Vagina (tissue), 2 donors: ENCODE measurements at regions not wholly inside any gene's neighbourhood (a gene's known extent, or its start where the extent isn't known, plus 50 kb on each side); places are given as distances from the start of the nearest gene placed in this dataset.

Source experiments
- DNase-seq, 2 donors: peaks; one replicate each; pipeline ENCODE4 v3.0.0-alpha.2; 2017; ENCODE audit errors: extremely low spot score in 2 of 2
- H3K27ac ChIP-seq: fragments of 200-600 bp; sonication (generic); one replicate; pipeline ENCODE4 v1.5.1; 2019
- H3K27me3 ChIP-seq: fragments of 200-600 bp; sonication (generic); one replicate; pipeline ENCODE4 v1.5.1; 2019
- H3K36me3 ChIP-seq, 2 donors: fragments of 200-600 bp; sonication (generic); one replicate each; pipeline ENCODE4 v1.5.1; 2017 to 2019
- H3K4me1 ChIP-seq: fragments of 200-600 bp; sonication (generic); one replicate; pipeline ENCODE4 v1.5.1; 2019
- H3K4me3 ChIP-seq, 2 donors: fragments of 200-600 bp; sonication (generic); 1 replicate in 1 of 2; 2 replicates in 1 of 2; pipeline ENCODE4 v1.5.1; 2016 to 2019
- H3K9me3 ChIP-seq: fragments of 200-600 bp; sonication (generic); one replicate; pipeline ENCODE4 v1.5.1; 2019
- CTCF ChIP-seq, 3 experiments: fragments of 450-650 bp in 2 of 3; fragments of 200-600 bp in 1 of 3; sonication (generic) in 1 of 3; IDR thresholded peaks; one replicate each; pipeline ENCODE4 v1.5.1; 2017 to 2019; ENCODE audit warnings: antibody characterized with exemption in 3 of 3, mild to moderate bottlenecking in 2 of 3, moderate library complexity in 2 of 3
- POLR2A ChIP-seq, 2 donors: fragments of 450-650 bp; IDR thresholded peaks; one replicate each; pipeline ENCODE4 v1.6.1; 2017; ENCODE audit warnings: antibody characterized with exemption in 2 of 2, mild to moderate bottlenecking in 2 of 2, moderate library complexity in 2 of 2
- POLR2AphosphoS5 ChIP-seq, 2 donors: sonication (generic); formaldehyde crosslinking; IDR thresholded peaks; one replicate each; pipeline ENCODE4 v1.9.0; 2017; ENCODE audit warnings: antibody characterized with exemption in 2 of 2, mild to moderate bottlenecking in 2 of 2, low read depth in 1 of 2; ENCODE audit not compliant: insufficient read depth in 1 of 2
- intact Hi-C: fragments of 100-400 bp; cut with DNase I; formaldehyde crosslinking; loops from one replicate; pipeline ENCODE4 v1.15.1; 2023

DNA sequence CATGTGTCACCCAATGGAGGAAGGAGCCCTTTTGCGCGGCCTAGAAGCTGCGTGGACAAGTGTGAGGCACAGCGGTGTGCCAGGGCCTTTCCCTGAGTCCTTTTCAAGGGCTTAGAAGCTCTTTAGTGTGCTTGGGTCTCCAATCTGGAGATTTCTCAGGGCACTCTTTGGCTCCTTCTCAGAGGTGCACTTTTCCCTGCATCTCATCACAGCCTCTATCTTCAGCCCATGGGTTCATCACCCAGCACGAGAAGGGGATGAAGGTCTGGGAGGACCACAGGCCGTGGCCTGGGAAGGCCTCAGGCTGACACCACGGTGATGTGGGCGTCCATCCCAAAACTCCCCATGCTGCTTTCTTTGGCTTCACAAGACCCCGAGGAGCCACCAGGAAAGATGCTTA, 233.4 kb downstream of the TEX36 start:
- Histone ChIP-seq H3K9me3 (no peaks in the 10 kb centered on the region), H3K27ac (no peak overlapping the region), H3K4me1 (no peaks in the 10 kb centered on the region), H3K4me3 (no peak overlapping the region), H3K36me3 (no peaks in the 10 kb centered on the region), H3K27me3 (no peaks in the 10 kb centered on the region)
- DNase-seq = no peak
- no peak for TF ChIP-seq CTCF (IDR thresholded peaks at IDR 0.05)
- intact Hi-C loops = no loop called here

DNA sequence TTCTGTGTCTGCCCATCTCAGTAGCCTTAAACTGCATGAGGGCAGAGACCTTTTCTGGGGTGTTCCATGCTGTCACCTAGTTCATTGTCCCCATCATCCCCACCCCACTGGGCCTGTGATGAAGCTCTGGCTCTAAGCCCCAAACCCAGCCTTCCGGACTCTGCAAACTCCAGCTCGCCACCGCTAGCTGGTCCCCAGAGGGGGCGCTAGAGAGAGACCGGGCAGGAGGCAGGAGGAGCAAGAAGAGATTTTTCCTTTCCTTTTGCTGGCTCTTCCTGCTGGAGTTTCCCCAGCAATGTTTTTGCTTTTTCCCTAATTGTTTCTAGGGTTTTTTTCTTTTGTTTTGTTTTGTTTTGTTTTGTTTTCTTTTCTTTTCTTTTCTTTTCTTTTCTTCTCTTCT, 234.4 kb downstream of the TEX36 start:
- intact Hi-C loops = no loop called here
- no peak for TF ChIP-seq POLR2A (IDR thresholded peaks at IDR 0.05)
- no peak for TF ChIP-seq POLR2AphosphoS5 (IDR thresholded peaks at IDR 0.05; ENCODE audit: insufficient read depth in 1 of 2, low read depth in 1 of 2)
- TF ChIP-seq CTCF (IDR thresholded peaks at IDR 0.05) = no peak

GRCh38 chr10:125444790-125445189, 238.2 kb downstream of the TEX36 start:
- H3K27ac ChIP-seq = no peak overlapping the region
- intact Hi-C loops = no loop called here

More for the DNA sequence above, 234.4 kb downstream of the TEX36 start:
- H3K27ac ChIP-seq = no peak overlapping the region
- H3K9me3 ChIP-seq = no peaks in the 10 kb centered on the region
- DNase-seq = no peak
- no peak overlapping the region for H3K4me3 ChIP-seq
- no peaks in the 10 kb centered on the region for H3K27me3 ChIP-seq
- H3K36me3 ChIP-seq = no peaks in the 10 kb centered on the region
- no peaks in the 10 kb centered on the region for H3K4me1 ChIP-seq

GRCh38 chr10:125442856-125443540, 240.0 kb downstream of the TEX36 start:
- Histone ChIP-seq H3K27ac (no peak overlapping the region), H3K27me3 (no peaks in the 10 kb centered on the region), H3K4me3 (no peak overlapping the region), H3K9me3 (no peaks in the 10 kb centered on the region), H3K36me3 (no peaks in the 10 kb centered on the region), H3K4me1 (no peaks in the 10 kb centered on the region)
- intact Hi-C loops = no loop called here
- DNase-seq = no peak
- no peak for TF ChIP-seq POLR2AphosphoS5 (IDR thresholded peaks at IDR 0.05; ENCODE audit: insufficient read depth in 1 of 2, low read depth in 1 of 2)
- TF ChIP-seq POLR2A (IDR thresholded peaks at IDR 0.05) = no peak
- TF ChIP-seq CTCF (IDR thresholded peaks at IDR 0.05) = no peak

More at GRCh38 chr10:125444790-125445189, 238.2 kb downstream of the TEX36 start:
- H3K27me3 ChIP-seq = no peaks in the 10 kb centered on the region
- no peaks in the 10 kb centered on the region for H3K4me1 ChIP-seq
- H3K4me3 ChIP-seq = no peak overlapping the region
- no peaks in the 10 kb centered on the region for H3K36me3 ChIP-seq
- H3K9me3 ChIP-seq = no peaks in the 10 kb centered on the region
- no peak for TF ChIP-seq CTCF (IDR thresholded peaks at IDR 0.05)
- TF ChIP-seq POLR2A (IDR thresholded peaks at IDR 0.05) = no peak
- TF ChIP-seq POLR2AphosphoS5 (IDR thresholded peaks at IDR 0.05; ENCODE audit: insufficient read depth in 1 of 2, low read depth in 1 of 2) = no peak
- DNase-seq = no peak

DNA sequence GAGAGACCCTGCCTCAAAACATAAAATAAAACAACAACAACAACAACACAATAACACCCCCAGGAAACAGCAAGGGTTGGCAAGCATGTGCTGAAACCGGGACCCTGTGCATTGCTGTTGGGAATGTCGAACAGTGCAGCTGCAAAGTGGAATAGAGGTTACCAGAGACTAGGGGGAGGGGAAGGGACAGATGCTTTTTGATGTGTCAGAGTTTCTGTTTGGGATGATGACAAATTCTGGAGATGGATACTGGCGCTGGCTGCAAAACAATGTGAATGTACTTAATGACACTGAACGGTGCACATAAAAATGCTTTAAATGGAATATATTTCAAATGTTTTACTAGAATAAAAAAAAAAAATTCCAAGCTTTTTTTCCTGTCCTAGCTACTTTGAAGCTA, 241.8 kb downstream of the TEX36 start:
- TF ChIP-seq POLR2A (IDR thresholded peaks at IDR 0.05) = no peak
- no peak for TF ChIP-seq POLR2AphosphoS5 (IDR thresholded peaks at IDR 0.05; ENCODE audit: insufficient read depth in 1 of 2, low read depth in 1 of 2)
- no peak for TF ChIP-seq CTCF (IDR thresholded peaks at IDR 0.05)
- H3K9me3 ChIP-seq = no peaks in the 10 kb centered on the region
- H3K4me3 ChIP-seq = no peak overlapping the region
- H3K27me3 ChIP-seq = no peaks in the 10 kb centered on the region
- DNase-seq = no peak
- intact Hi-C loops = no loop called here
- no peaks in the 10 kb centered on the region for H3K36me3 ChIP-seq
- no peak overlapping the region for H3K27ac ChIP-seq
- no peaks in the 10 kb centered on the region for H3K4me1 ChIP-seq
